HepG2 (cell line): ENCODE measurements at regions not wholly inside any gene's neighbourhood (a gene's known extent, or its start where the extent isn't known, plus 50 kb on each side); places are given as distances from the start of the nearest gene placed in this dataset.

Experiments
- AFF4 ChIP-seq: sonication (generic); formaldehyde crosslinking; IDR thresholded peaks from 2 replicates; pipeline ENCODE4 v1.4.0; 2020; ENCODE audit warnings: missing genetic modification reagents
- ARID5B ChIP-seq: IDR thresholded peaks from 2 replicates; pipeline ENCODE4 v1.4.0; 2020; ENCODE audit warnings: mild to moderate bottlenecking, missing genetic modification reagents
- ATF4 ChIP-seq, 2 experiments: fragments of 450-650 bp in 1 of 2; sonication (generic) in 1 of 2; formaldehyde crosslinking; IDR thresholded peaks; 2 replicates each; pipeline versions ENCODE4 v1.5.0 to v1.8.0; 2020 to 2022; ENCODE audit warnings: mild to moderate bottlenecking in 1 of 2, missing genetic modification reagents in 1 of 2
- CREBL2 ChIP-seq: sonication (generic); formaldehyde crosslinking; IDR thresholded peaks from 2 replicates; pipeline ENCODE4 v1.8.1; 2023; ENCODE audit warnings: missing genetic modification reagents, mild to moderate bottlenecking, borderline replicate concordance
- FOXK2 ChIP-seq: fragments of 450-650 bp; IDR thresholded peaks from 2 replicates; pipeline ENCODE4 v1.6.1; 2016
- HNF4A ChIP-seq: sonication (generic); formaldehyde crosslinking; IDR thresholded peaks from 2 replicates; pipeline ENCODE4 v1.4.0; 2020; ENCODE audit warnings: missing genetic modification reagents
- MAFF ChIP-seq: IDR thresholded peaks from 2 replicates; pipeline ENCODE4 v1.6.1; 2011; ENCODE audit warnings: low read depth, low read length, improper control_type of control experiment
- RNF2 ChIP-seq: fragments of 450-650 bp; conservative IDR thresholded peaks from 2 replicates; pipeline ENCODE4 v1.6.1; 2016; ENCODE audit warnings: low read depth
- SNAPC2 ChIP-seq: sonication (generic); formaldehyde crosslinking; IDR thresholded peaks from 2 replicates; pipeline ENCODE4 v1.8.1; 2022; ENCODE audit warnings: mild to moderate bottlenecking, missing genetic modification reagents
- ZBTB44 ChIP-seq: sonication (generic); formaldehyde crosslinking; IDR thresholded peaks from 2 replicates; pipeline ENCODE4 v1.4.0; 2020; ENCODE audit warnings: missing genetic modification reagents
- ZFYVE20 ChIP-seq: sonication (generic); formaldehyde crosslinking; IDR thresholded peaks from 2 replicates; pipeline ENCODE4 v1.8.0; 2023; ENCODE audit warnings: low read depth, mild to moderate bottlenecking, moderate library complexity, missing genetic modification reagents, borderline replicate concordance
- ZHX1 ChIP-seq: sonication (generic); formaldehyde crosslinking; IDR thresholded peaks from 2 replicates; pipeline ENCODE4 v1.8.1; 2022; ENCODE audit warnings: low read depth, mild to moderate bottlenecking, missing genetic modification reagents
- ZKSCAN8 ChIP-seq: IDR thresholded peaks from 2 replicates; pipeline ENCODE4 v1.6.1; 2016; ENCODE audit warnings: borderline replicate concordance, missing genetic modification reagents, missing compliant biosample characterization
- ZNF235 ChIP-seq: sonication (generic); formaldehyde crosslinking; IDR thresholded peaks from 2 replicates; pipeline ENCODE4 v1.8.1; 2023; ENCODE audit warnings: mild to moderate bottlenecking, missing genetic modification reagents, borderline replicate concordance
- ZNF350 ChIP-seq: sonication (generic); formaldehyde crosslinking; IDR thresholded peaks from 2 replicates; pipeline ENCODE4 v1.4.0; 2020; ENCODE audit warnings: mild to moderate bottlenecking, low read depth, missing genetic modification reagents, borderline replicate concordance
- ZNF761 ChIP-seq: sonication (generic); formaldehyde crosslinking; conservative IDR thresholded peaks from 2 replicates; pipeline ENCODE4 v1.4.0; 2020; ENCODE audit warnings: mild to moderate bottlenecking, missing genetic modification reagents

- TF ChIP-seq ZNF350 (CRISPR knock-in tag) (peak; percentile 67; the same call in 1 of the 2 replicates), ZKSCAN8 (CRISPR knock-in tag) (no peak), FOXK2 (peak; percentile 64; the same call in 1 of the 2 replicates), ZBTB44 (no peak), AFF4 (no peak), HNF4A (CRISPR knock-in tag) (peak; percentile 67; the same call in 1 of the 2 replicates), ZFYVE20 (CRISPR knock-in tag) (no peak), SNAPC2 (CRISPR knock-in tag) (no peak), ARID5B (CRISPR knock-in tag) (peak; percentile 78), ATF4 (CRISPR knock-in tag; IDR thresholded peaks at IDR 0.05) (peak in 1 of 2 experiments; percentile 18; a peak in 1 of 4 replicates), MAFF (no peak), ZNF761 (no peak), RNF2 (no peak), CREBL2 (CRISPR knock-in tag) (no peak), ZNF235 (CRISPR knock-in tag) (no peak), ZHX1 (CRISPR knock-in tag) (no peak; the same call in 1 of the 2 replicates)
Measured at GRCh38 chr3:188021502-188022040, 132.4 kb upstream of the LPP start (continued).
